HG03520 (cell line): ENCODE measurements at regions not wholly inside any gene's neighbourhood (a gene's known extent, or its start where the extent isn't known, plus 50 kb on each side); places are given as distances from the start of the nearest gene placed in this dataset.

Experiments
- ATAC-seq: cut with Tn5 transposase; IDR thresholded peaks from one replicate; pipeline ENCODE4 v1.9.1; 2021; ENCODE audit warnings: mild to moderate bottlenecking, moderate library complexity; ENCODE audit not compliant: unreplicated experiment

DNA sequence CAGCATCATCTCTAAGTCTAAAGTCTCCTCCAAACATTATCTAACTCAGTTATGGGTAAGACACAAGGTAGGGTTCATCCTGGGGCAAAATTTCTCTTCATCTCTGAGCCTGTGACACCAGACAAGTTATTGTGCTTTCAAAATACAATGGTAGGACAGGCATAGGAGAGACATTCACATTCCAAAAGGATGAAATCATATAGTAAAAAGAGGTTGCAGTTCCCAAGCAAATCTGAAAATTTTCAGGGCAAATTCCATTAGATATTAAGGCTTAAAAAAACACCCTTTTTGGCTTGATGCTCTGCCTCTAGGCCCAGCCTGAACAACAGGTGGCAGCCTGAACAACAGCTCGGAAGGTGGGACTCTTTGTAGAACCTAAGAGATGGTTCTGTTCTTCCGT, 448.3 kb upstream of the SLIT2 start:
- no peak for ATAC-seq

DNA sequence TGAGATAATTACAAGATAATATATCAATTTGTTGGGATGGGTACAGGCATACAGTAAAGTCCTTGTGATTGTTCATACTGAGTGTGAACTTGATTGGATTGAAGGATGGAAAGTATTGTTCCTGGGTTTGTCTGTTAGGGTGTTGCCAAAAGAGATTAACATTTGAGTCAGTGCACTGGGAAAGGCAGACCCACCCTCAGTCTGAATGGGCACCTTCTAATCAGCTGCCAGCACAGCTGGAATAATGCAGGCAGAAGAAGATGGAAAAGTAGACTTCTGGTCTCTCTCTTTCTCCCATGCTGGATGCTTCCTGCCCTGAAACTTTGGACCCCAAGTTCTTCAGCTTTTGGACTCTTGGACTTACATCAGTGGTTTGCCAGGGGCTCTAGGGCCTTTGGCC, 457.9 kb upstream of the SLIT2 start:
- no peak for ATAC-seq

DNA sequence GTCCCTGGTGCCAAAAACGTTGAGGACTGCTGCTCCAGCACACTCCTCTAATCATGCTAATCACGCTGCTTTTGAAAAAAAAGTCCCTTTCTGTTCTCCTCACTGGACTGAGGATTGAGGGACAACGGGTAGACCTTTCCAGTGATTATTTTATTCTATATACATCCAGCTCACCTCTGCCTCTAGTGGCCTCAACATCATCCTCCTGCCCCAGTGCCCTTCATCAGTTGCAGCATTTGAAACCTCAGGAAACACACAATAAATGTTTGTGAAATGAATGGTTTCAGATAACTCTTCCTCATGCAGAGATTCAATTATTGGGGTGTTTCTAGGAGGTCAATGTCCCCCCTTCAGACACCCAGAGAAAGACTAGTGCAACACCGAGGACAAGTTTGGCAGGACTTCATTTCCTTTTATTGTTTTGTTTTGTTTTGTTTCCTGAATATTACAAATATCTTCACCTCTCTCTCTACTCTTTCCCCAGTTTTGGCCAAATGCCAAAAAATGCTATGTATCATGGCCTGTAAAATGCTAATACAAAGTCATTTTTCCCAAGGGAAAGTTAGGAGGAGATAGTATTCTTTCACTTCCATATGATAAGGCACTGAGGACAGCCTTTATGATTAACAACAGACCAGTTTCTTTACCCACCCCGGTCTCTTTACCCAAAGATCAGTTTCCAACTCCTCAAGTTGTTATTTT, 460.1 kb upstream of the SLIT2 start:
- ATAC-seq = no peak

GRCh38 chr4:19786616-19787015, 465.1 kb upstream of the SLIT2 start:
- ATAC-seq = no peak

- no peak for ATAC-seq
Measured at GRCh38 chr4:19783667-19784223, 468.0 kb upstream of the SLIT2 start.

- ATAC-seq = no peak
Measured at GRCh38 chr4:19780871-19781270, 470.8 kb upstream of the SLIT2 start.

- no peak for ATAC-seq
Measured at GRCh38 chr4:19776929-19777328, 474.8 kb upstream of the SLIT2 start.

- no peak for ATAC-seq
Measured at GRCh38 chr4:19776021-19776459, 475.7 kb upstream of the SLIT2 start.

- no peak for ATAC-seq
Measured at GRCh38 chr4:19774690-19775256, 476.9 kb upstream of the SLIT2 start.

GRCh38 chr4:19772581-19772980, 479.1 kb upstream of the SLIT2 start:
- ATAC-seq = no peak

DNA sequence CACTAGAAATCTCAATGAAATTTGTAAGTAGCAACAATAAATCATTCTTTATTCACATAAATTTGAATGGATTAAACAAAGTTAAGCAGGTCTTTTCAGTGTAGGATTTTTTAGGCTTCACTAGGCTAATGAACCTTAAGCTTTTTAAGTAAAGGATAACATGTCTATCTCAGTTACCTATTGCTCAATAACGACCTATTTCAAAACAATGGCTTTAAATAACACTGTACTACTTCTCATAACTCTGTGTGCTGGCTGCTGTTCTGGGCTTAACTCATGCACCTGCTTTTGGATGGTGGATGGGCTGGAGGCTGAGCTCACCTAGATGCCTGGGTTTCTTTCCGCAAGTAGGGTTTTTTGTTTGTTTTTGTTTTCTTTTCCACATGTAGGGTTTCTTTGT, 495.0 kb upstream of the SLIT2 start:
- no peak for ATAC-seq

DNA sequence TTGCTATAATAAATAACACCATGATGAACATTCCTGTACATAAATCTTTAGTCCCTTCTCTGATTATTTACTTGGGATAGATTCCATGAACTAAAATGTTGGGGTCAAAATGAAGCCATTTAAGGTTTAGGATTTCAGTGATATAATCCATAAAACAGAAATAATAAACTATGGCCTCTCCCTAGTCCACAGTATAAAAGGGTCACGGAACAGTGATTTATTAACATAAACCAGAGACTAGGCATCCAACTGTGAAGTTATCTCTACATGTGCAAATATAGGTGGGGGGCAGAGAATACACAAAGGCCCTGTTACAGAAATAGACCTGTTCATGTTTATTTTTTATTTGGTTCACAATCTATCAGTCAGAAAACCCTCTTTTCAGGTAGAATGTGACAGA, 499.1 kb upstream of the SLIT2 start:
- ATAC-seq = no peak

DNA sequence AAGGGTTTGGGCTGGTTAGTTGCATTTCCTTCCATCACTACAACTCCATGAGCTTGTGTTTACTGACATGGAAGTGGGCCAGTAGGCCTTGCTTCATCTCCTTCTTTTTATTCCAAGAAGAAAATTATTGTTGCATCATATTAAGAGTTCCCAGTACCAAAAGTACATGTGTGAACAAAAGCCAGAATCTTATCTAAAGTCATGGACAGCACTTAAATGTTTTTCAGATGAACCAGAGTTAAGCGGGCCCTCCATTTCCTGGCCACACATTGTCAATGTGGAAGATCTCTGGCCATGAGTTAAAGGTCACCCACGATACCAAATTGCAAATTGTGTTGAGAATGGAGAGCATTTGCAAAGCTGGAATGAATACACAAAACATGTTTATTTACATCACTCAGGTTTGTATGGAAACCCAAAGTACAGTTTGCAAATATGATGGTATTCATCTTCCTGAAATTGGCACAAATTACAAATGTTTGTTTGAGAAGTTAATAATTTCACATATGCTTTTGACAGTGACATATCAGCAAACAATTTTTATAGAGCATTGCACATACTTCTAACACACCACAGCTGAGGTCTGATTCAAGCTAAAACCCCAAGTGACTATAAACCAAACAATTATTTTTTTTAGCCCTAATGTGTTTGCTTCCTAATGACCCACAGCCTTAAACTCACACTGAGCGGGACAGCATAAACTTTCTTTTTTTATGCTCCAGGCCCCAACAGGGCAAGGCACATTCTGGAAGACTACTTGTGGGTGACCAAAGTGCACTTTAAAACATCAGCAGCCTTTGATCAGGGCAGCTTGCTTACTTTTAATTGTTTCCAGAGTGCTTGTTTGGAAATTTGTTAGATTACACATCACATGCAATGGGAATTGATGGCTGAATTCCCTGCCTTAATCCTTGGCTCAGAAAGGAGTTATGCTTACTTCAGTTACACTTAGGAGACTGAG, 502.9 kb upstream of the SLIT2 start:
- ATAC-seq = no peak

DNA sequence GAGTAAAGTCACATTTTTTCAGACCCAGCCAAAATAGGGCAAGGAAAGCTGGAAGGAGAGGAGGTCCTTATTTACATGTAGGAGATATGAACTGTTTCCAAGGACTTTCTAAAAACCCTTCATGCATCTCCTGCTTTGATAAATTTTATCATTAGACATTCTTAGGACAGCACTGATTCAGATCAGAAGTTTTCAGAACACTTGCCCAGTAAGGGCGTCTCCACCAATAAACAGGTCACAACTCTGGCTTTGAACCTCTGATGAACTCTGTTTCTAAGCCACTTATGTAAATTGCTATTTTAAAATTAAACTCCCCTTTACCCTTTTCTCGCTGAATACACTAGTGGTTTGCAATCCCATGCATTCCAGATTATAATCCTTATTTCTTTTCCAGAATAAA, 505.3 kb upstream of the SLIT2 start:
- no peak for ATAC-seq

GRCh38 chr4:19743115-19743638, 508.5 kb upstream of the SLIT2 start:
- ATAC-seq = no peak

DNA sequence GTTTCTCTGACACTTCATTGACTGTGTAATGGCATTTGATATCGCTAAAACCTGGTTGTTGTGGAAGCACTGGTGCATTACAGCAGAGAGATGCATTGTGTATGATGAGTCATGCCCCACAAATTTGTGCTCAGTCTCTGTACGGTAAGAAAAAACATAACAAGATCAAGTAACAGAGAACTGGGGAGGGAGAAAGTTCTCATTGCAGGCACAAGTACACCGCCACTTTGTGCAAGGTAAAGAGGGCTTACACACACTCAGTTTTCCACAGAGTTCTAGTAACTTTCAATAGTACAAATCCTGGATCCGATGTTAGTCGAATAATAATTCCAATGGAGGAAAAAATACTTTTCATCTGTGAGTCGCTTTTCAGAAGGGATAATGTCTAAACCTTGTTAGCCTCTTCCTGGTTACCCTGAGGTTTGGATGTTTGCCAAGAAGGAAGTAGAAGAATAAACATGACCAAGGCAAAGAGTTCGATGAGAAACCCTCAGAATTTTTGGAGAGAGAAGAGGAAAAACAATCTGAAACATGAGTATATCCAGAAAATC, 512.5 kb upstream of the SLIT2 start:
- ATAC-seq = no peak

DNA sequence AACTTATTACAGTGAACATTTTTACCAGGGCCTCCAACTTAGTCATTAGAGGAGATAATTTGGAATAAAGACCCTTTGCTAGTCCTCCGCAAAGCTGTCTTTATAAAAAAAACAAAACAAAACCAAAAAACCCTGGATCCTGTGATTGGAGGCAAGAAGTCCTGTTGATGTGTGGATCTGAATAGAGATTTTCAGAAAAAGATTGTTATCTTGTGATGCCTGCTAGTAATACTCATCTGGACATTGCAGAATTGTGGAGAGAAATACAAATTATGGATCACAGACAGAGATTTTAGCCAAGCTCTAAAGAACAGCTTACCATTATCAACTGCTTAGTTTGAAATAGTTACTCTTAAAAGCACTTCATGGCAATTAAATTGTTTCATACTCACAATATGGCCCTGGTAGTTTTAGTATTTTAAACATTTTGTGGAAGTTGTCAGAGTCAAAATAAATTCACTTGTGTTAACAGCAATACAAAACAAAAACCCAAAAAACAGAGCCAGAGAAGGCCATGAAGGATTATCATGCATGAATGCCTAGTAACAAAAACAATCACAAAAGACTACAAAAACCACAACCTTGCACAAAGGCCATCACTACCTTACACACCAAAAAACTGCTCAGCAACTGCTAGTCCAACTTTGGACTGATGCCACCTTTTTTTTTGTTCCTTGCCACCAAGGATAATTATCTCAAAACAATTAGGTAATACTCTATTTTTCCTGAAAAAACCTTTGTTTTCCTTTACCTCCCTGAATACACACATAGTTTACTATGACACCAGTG, 514.5 kb upstream of the SLIT2 start:
- no peak for ATAC-seq

DNA sequence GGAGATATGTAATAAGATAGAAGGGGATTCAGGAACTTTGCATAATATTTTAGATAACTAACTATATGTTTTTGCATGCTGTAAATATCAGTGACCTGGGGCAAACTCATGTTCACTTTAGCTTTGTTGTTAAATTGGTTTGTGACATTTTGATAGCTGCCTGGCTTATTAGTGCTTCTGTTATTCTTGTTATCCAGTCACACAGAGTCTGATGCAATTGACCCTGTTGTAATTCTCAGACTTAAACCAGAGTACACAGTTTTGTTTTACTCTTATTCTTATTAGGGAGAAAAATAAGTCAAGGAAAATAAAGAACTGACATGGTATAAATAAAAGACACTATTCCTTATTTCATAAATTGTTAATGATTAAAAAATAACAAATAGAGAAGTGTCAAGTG, 516.7 kb upstream of the SLIT2 start:
- ATAC-seq = no peak

DNA sequence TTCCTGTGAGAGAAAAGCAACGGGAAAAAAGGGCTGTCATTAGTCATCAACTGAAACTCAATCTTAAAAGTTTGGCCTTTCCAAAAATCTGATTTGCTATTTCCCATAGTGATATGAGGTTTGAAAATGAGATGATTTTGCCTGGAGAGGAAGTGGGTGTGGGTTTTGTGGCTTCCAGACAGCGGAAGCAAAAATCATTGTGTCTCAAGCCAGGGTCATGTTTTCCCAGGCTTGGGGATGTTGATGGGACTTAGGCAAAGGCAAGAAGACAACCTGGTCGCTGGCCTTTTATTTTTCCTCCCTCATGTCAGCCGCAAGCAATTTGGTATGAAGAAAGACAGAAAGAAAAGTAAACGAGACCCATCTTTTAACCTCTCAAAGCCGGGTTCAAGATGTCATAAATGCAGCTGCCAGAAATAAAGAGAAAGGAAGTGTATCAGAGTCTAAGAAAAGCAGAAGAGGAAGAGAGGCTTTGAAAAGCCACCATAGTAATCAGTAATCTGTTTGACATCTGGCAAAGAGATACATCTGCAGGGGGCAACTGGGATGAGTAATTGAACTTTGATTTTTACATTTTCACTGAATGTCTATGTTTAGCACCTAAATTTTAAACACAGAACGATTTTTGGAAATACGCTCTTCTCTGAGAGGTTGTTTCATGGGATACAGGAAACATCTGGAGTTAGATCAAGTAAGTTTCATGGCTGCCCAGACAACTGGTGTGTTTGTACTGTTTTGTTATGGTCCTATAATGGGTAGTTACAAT, 521.6 kb upstream of the SLIT2 start:
- ATAC-seq = no peak
